ENCODE measurements at regions not wholly inside any gene's neighbourhood (a gene's known extent, or its start where the extent isn't known, plus 50 kb on each side); places are given as distances from the start of the nearest gene placed in this dataset.

GRCh38 chr6:140879946-140880345, 1252.8 kb upstream of the GJE1 start:
- TF ChIP-seq CTCF (IDR thresholded peaks at IDR 0.05; ENCODE audit: low read length) (no peak), EZH2phosphoT487 (IDR thresholded peaks at IDR 0.05; ENCODE audit: low read length) (no peak), EZH2 (optimal IDR thresholded peaks at IDR 0.05; ENCODE audit: low read depth, low read length) (no peak)
- no peak for DNase-seq
- Histone ChIP-seq H3K27ac (ENCODE audit: low read length) (no peak overlapping the region), H3K9ac (ENCODE audit: low read length) (no peak overlapping the region), H3K79me2 (ENCODE audit: low read length) (no peaks in the 10 kb centered on the region), H3K36me3 (replicated peaks; ENCODE audit: insufficient read depth, low read length) (no peaks in the 10 kb centered on the region), H3K9me3 (replicated peaks; ENCODE audit: insufficient read depth, low read length) (no peaks in the 10 kb centered on the region), H3K4me1 (ENCODE audit: low read length) (no peaks in the 10 kb centered on the region), H3K27me3 (replicated peaks; ENCODE audit: insufficient read depth, low read length) (no peaks in the 10 kb centered on the region), H4K20me1 (ENCODE audit: insufficient read depth, low read length) (no peaks in the 10 kb centered on the region), H2AFZ (ENCODE audit: low read length) (no peak overlapping the region), H3K4me2 (ENCODE audit: low read depth, low read length) (no peak overlapping the region), H3K4me3 (ENCODE audit: low read length) (no peak overlapping the region), H3K9me2 (replicated peaks; ENCODE audit: insufficient read depth, low read length) (no peaks in the 10 kb centered on the region), H3F3A (ENCODE audit: insufficient read depth, low read length) (no peaks in the 10 kb centered on the region)

GRCh38 chr6:140874066-140874465, 1258.7 kb upstream of the GJE1 start:
- no peak for DNase-seq
- Histone ChIP-seq H2AFZ (ENCODE audit: low read length) (no peak overlapping the region), H3K4me2 (ENCODE audit: low read depth, low read length) (no peak overlapping the region), H3K4me1 (ENCODE audit: low read length) (no peaks in the 10 kb centered on the region), H3K9me2 (replicated peaks; ENCODE audit: insufficient read depth, low read length) (no peaks in the 10 kb centered on the region), H4K20me1 (ENCODE audit: insufficient read depth, low read length) (no peaks in the 10 kb centered on the region), H3K9ac (ENCODE audit: low read length) (no peak overlapping the region), H3K9me3 (replicated peaks; ENCODE audit: insufficient read depth, low read length) (no peaks in the 10 kb centered on the region), H3K4me3 (ENCODE audit: low read length) (no peak overlapping the region), H3F3A (ENCODE audit: insufficient read depth, low read length) (no peaks in the 10 kb centered on the region), H3K27ac (ENCODE audit: low read length) (no peak overlapping the region), H3K27me3 (replicated peaks; ENCODE audit: insufficient read depth, low read length) (no peaks in the 10 kb centered on the region), H3K79me2 (ENCODE audit: low read length) (0 out of 2 replicates have a peak, but pooled peaks cover 3% of the 10 kb centered on the region), H3K36me3 (replicated peaks; ENCODE audit: insufficient read depth, low read length) (no peaks in the 10 kb centered on the region)
- no peak for TF ChIP-seq CTCF (IDR thresholded peaks at IDR 0.05; ENCODE audit: low read length)
- TF ChIP-seq EZH2phosphoT487 (IDR thresholded peaks at IDR 0.05; ENCODE audit: low read length), result no peak
- no peak for TF ChIP-seq EZH2 (optimal IDR thresholded peaks at IDR 0.05; ENCODE audit: low read depth, low read length)

- no peaks in the 10 kb centered on the region for H3F3A ChIP-seq (ENCODE audit: insufficient read depth, low read length)
- no peak overlapping the region for H2AFZ ChIP-seq (ENCODE audit: low read length)
- no peak for TF ChIP-seq EZH2 (optimal IDR thresholded peaks at IDR 0.05; ENCODE audit: low read depth, low read length)
- no peak for TF ChIP-seq CTCF (IDR thresholded peaks at IDR 0.05; ENCODE audit: low read length)
- H3K27me3 ChIP-seq (replicated peaks; ENCODE audit: insufficient read depth, low read length), result no peaks in the 10 kb centered on the region
- H3K27ac ChIP-seq (ENCODE audit: low read length), result no peak overlapping the region
- no peak for DNase-seq
- H3K4me1 ChIP-seq (ENCODE audit: low read length), result no peaks in the 10 kb centered on the region
- H4K20me1 ChIP-seq (ENCODE audit: insufficient read depth, low read length), result no peaks in the 10 kb centered on the region
- H3K79me2 ChIP-seq (ENCODE audit: low read length), result 0 out of 2 replicates have a peak, but pooled peaks cover 3% of the 10 kb centered on the region
- H3K36me3 ChIP-seq (replicated peaks; ENCODE audit: insufficient read depth, low read length), result no peaks in the 10 kb centered on the region
- H3K9me3 ChIP-seq (replicated peaks; ENCODE audit: insufficient read depth, low read length), result no peaks in the 10 kb centered on the region
- no peak overlapping the region for H3K4me3 ChIP-seq (ENCODE audit: low read length)
- H3K4me2 ChIP-seq (ENCODE audit: low read depth, low read length), result no peak overlapping the region
- no peaks in the 10 kb centered on the region for H3K9me2 ChIP-seq (replicated peaks; ENCODE audit: insufficient read depth, low read length)
- H3K9ac ChIP-seq (ENCODE audit: low read length), result no peak overlapping the region
Observed at GRCh38 chr6:140872885-140873284, 1259.8 kb upstream of the GJE1 start.
